Adrenal gland (tissue), 5 donors: ENCODE measurements at regions not wholly inside any gene's neighbourhood (a gene's known extent, or its start where the extent isn't known, plus 50 kb on each side); places are given as distances from the start of the nearest gene placed in this dataset.

Experiments used
- POLR2A ChIP-seq, 2 donors: fragments of 450-650 bp; IDR thresholded peaks; one replicate each; pipeline ENCODE4 v1.6.1; 2017; ENCODE audit warnings: antibody characterized with exemption in 2 of 2, mild to moderate bottlenecking in 2 of 2, moderate library complexity in 1 of 2
- TF ChIP-seq, protein P1 (sequence below), 6 experiments: fragments of 450-650 bp in 4 of 6; fragments of 200-600 bp in 2 of 6; sonication (generic) in 1 of 6; IDR thresholded peaks; 1 replicate in 5 of 6; 2 replicates in 1 of 6; pipeline versions ENCODE4 v1.5.1 to v1.8.0; 2016 to 2021; ENCODE audit warnings: antibody characterized with exemption in 6 of 6, mild to moderate bottlenecking in 2 of 6, moderate library complexity in 1 of 6
- donor health status: DM: no; HTN: no; CAD: no.

DNA sequence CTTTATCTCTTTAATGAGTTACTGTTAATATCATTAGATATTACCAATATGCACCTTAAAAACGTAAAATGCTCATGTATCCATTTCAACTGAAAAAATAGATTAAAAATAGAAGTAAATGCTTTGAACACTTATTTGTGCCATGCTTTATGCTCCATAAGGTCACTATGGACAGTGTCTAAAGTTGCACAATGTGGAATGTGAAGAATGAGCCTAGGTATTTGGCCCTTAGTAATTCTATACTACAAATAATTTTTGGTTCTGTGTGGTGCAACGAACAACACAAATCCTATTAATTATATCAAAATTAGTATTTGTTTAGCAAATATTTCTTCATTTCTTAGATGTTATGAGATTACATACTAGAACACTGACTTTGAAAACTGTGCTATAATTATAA, 469.9 kb upstream of the TUSC1 start:
- TF ChIP-seq, protein P1, sequence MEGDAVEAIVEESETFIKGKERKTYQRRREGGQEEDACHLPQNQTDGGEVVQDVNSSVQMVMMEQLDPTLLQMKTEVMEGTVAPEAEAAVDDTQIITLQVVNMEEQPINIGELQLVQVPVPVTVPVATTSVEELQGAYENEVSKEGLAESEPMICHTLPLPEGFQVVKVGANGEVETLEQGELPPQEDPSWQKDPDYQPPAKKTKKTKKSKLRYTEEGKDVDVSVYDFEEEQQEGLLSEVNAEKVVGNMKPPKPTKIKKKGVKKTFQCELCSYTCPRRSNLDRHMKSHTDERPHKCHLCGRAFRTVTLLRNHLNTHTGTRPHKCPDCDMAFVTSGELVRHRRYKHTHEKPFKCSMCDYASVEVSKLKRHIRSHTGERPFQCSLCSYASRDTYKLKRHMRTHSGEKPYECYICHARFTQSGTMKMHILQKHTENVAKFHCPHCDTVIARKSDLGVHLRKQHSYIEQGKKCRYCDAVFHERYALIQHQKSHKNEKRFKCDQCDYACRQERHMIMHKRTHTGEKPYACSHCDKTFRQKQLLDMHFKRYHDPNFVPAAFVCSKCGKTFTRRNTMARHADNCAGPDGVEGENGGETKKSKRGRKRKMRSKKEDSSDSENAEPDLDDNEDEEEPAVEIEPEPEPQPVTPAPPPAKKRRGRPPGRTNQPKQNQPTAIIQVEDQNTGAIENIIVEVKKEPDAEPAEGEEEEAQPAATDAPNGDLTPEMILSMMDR (IDR thresholded peaks at IDR 0.05) = no peak
- TF ChIP-seq POLR2A (IDR thresholded peaks at IDR 0.05) = no peak
